GM19324 (cell line): ENCODE measurements at regions not wholly inside any gene's neighbourhood (a gene's known extent, or its start where the extent isn't known, plus 50 kb on each side); places are given as distances from the start of the nearest gene placed in this dataset.
"Not testable (repeated sequence)": the region's sequence is repeated elsewhere in the genome, so short reads cannot be mapped to it uniquely, and the experiment has no call there.

ENCODE experiments used
- ATAC-seq: cut with Tn5 transposase; IDR thresholded peaks from one replicate; pipeline ENCODE4 v1.9.1; 2021; ENCODE audit warnings: mild to moderate bottlenecking, moderate library complexity; ENCODE audit not compliant: unreplicated experiment, low FRiP score

DNA sequence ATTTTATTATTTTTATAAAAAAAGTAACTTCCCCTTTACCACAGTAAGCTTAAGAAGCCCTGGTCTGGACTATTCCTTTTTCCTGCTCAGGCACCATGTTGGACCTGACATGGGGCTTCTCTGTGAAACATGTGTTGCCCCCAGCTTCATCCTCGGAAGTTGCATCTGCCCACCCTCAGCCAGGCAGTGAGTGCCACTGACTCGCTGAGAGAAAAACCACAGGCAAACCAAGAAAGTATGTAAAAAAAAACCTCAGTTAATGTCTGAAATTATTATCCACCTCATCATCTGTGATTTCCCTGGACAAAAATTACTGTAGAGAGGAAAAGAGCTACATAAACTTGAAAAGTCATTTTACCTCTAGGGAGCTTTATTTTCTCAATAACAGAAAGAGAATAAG lies 109.9 kb upstream of the MCHR2 start:
- ATAC-seq = no peak

DNA sequence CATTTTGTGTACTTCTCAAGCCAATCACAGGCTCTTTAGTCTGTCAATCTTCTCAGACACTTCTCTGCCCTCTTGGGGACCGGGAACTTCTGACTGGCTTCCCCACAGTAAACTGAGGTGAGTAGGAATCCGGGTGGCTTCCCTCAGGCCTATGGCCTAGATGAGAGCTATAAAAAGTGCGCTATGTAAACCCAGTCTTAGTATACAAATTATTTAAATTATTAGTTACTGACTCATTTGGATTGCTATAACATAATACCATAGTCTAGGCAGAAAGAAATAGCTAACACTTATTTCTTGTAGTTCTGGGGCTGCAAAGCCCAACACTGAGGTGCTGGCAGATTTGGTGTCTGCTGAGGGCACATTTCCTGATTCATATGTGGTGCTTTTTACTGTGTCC lies 109.2 kb upstream of the MCHR2 start:
- no peak for ATAC-seq

DNA sequence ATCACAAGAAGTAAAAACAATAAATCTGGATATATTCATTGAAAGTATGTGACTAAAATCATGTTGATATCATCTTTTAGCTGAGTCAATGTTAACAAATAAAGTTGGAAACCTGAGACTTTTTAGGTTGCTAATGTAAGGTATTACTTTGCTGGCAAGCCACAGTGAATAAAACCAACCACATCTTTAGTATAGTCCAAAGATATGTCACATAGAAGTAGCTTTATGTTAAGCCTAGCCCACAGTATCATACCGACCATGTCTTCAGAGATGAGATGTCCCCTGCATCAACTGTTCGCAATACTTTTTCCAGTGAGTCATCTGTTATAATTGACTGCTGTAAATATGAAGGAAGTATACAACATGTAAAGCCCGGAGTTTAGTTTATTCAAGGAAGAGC lies 107.6 kb upstream of the MCHR2 start:
- no peak for ATAC-seq

DNA sequence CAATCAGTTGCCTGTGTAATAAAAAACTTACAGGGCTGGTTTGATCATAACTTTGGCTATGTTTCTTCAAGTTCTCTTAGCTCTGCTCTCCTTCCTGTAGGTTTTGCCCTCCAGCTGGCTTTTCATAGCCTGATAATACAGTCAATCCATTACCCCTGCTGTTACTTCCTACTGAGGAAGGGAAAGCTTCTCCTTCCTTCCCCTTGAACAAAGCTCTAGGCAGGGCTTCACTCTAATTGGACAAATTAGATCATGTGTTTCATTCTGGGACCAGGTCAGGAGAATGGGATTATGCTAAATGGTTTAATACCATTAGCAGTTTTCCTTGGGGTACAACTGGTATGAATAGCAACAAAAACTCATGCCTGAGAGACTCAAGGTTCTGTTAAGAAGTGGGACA lies 106.8 kb upstream of the MCHR2 start:
- no peak for ATAC-seq

DNA sequence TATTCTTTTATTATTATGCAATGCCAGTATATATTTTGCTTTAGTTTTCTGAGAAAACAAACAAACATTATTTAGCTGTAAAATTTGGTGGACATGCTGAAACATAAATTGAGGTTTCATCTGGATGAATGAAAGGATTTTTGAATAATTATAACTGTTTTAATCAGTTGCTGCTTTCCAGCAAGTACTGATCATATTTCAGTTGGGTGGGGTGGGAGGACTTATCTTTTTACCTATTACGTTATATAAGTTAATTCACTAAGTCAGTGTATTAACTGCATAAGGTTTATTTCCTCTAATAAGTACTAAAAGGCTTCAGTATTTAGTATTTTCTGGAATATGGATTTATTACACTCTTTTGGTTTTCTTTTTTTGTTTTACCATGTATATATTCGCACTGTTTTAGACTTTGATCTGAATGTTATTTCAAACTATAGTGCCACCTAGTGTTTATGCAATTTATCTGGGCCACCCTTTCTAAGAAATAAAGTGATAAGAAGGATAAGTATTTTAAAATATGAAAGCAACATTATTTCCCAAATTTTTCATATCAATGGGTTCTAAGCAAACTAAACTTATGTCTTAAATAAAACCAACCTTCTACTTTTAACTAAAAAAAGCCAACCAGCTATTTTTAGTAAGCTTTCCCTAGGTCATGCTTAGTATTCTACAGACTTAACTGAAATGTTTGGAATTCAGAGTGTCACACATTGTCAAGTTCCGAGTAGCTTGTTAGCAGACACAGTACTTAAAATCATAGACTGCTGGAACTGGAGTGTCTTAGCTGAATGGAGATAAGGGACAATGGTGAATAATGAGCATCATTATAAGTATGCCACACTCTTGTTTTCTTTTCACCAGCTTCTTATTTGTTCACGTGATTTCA lies 105.4 kb upstream of the MCHR2 start:
- ATAC-seq = no peak

DNA sequence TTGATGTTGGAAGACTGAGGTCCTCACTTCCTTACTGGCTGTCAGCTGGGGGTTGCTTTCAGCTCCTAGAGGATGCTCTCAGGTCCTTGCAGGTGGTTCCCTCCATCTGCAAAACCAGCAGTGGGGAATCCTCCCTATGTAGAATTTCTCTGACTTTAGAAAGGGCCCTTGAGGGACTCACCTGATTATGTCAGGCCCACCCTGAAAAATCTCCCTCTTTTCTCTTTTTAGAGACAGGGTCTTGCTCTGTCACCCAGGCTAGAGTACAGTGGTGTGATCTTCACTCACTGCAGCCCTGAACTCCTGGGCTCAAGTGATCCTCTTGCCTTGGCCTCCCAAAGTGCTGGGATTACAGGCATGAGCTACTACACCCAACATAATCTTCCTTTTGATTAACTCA lies 102.9 kb upstream of the MCHR2 start:
- ATAC-seq = no peak

DNA sequence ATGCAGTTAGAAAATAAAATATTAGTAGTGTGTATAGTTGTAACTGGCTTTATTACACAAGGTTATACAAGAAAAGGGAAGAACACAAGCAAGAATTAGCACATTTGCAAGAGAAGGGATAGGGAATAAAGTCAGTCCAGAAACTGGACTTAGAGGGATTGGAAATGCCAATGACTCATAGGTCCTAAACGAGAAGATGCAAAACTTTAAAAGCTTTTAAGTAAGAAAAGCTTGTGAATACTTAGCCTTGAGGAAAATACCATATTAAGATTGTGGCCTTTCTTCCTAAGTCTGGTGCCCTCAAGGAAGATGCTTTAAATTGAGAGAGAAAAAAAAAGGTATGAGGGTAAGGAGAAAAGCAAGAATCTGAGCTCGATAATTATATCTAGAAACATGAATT lies 102.3 kb upstream of the MCHR2 start:
- no peak for ATAC-seq

DNA sequence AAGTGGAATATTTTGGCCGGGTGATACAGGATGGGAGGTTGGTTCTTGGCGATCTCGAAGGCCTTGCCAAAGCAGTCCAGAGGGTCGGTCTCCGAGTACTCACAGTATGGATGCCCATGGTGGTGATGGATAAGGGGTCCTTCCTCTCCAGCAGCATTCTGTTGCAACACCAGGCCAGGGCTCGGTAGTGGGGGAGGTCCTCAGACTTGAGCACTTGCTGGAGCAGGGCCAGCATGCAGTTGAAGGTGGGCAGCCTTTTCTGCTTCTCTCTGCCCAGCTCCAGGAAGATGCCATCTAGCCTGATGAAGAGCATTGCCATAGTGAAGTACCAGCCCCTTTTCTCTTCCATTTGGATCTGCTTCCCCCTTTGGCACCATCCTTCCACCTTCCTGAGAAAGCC lies 99.4 kb upstream of the MCHR2 start:
- ATAC-seq = no peak

DNA sequence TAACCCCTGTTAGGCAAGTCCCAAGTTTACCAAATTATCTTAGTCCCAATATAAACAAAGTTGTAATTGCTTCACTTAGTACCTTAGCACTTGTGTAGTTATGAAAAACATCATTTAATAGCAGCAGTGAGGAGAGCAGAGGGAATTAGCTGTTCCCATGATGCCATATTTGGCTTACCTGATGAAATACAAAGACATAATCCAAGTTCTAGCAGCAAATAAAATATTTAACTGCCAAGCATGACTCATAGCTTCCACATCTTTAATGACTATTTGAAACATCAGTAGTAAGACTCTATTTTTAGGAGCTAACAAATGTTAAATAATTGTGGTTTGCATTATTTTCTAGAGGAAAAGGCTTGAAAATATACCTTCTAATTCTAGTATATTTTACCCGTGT lies 94.0 kb upstream of the MCHR2 start:
- ATAC-seq = no peak

DNA sequence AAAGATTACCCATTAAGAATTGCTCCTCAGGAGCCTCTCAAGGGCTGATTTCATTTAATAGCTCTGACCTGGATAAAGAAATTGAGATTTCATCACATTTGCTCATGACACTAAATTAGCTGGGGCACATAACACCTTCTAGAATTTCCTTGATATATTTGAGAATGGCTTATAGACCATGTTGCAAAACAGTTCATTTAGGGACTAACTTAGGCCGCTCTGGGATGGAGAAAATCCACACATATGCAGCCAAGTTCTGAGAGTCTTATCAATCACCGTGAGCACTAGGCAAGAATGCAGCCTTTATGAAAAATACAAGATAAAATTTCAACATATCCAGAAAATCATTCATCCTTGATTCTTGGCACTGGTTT lies 91.0 kb upstream of the MCHR2 start:
- ATAC-seq = no peak

DNA sequence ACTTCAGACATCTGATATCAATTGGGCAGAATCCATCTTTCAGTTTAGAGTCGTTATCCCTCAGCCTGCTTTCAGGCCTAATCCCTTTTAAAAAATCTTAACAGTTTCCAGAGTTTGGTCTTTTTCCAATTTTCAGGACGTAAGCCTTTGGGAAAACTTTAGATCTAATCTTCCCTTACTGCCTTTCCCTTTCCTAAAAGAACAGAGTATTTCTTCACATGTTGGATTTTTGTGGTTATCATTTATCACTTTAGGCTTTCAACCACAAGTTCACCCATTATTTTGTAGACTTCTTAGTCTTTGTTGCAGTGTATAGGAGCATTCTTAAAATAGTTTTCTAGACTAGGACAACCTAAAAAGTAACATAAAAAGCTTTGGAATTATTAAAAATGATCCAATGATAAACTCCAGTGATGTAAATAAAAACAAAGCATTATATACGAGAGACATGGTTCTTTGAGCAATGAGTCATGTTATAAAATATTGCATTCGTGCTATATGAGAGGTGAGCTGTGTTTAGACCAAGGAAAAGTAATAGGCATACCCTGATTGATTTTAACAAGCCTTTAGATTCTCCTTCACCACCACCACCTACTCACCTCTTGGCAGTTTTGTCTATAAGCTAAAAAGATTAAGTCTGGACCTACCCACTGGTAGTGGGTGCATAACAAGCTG lies 90.4 kb upstream of the MCHR2 start:
- ATAC-seq = no peak

DNA sequence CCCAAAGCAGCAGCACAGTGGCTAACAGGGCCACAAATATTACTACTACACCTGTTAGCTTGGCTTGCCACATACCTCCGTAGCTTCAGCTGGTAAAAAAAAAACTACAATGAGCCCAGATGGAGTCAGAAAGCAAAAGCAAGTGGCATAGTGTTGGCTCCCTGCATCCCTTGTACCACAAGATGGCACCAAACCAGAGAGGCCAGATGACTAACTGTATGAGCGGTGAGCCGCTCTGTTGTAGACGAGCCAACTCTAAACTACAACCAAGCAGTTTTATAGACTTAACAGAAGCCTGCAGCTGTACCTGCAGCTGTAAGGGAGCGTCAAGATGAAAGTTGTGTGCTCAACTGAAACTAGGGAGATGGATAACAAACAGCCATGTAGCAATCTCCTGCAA lies 84.5 kb upstream of the MCHR2 start:
- peak; percentile 85 for ATAC-seq

DNA sequence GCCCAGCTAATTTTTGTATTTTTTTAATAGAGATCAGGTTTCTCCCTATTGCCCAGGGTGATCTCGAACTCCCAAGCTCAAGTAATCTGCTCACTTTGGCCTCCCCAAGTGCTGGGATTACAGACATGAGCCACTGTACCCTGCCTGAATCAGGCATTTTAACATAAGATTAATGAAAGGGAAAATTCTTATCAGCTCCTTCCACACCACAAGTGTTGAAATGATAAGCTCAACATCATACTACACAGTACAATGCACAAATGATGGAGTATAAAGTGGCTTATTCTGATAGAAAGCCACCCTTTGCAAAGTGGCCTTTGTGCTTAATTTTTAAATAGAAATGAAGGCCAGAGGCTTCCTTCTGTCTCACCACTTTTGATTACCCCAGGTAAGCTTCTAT lies 71.3 kb upstream of the MCHR2 start:
- ATAC-seq = no peak

DNA sequence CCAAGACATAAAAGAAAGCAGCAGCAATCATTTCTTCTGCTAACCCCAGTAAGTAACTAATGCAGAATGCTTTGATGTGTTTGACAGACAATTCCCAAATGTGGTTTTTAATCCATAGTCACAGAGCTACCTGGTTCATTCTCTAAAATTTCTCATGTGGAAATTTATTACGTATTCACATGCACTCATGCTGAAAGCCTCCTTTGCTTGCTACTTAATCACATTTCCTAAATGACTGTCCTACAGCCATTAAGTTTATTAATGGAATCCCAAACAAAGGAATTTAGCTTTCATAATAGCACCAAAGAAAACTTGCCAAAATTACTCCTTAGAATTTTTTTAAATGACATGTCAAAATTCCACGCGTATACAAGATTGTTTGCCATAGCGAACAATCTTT lies 68.6 kb upstream of the MCHR2 start:
- no peak for ATAC-seq

DNA sequence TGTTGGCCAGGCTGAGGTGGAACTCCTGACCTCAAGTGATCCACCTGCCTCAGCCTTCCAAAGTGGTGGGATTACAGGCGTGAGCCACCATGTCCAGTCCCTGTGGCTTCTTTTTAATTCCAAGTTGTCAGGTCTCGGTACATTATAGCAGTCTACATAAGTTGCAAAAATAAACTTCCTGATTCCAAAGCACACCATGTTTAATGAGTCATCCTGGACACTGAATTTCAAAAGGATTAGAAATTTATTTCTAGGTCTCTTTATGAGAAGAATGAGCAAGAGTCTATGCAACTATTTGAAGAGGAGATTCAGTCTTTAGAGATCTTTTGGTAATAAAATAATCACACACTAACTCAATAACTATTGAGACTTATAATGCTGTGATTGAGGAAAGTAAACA lies 63.9 kb upstream of the MCHR2 start:
- no peak for ATAC-seq

DNA sequence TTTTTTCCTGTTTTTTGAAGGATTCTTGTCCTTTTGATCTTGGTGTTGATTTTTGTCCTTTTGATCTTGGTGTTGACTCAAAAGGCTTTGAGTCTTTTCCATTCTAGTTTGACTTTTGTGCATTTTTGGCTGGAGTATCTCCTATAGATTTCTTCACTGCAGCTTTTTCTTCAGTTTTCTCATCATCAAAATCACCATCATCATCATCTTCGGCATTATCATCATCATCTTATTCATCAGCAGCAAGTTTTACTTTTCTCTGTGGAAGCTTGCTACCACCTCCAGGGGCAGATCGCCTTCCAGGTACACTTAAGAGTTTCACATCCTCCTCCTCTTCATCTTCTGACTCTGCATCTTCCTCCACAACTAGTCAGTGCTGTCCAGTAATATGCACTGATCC lies 56.5 kb upstream of the MCHR2 start:
- no peak for ATAC-seq

DNA sequence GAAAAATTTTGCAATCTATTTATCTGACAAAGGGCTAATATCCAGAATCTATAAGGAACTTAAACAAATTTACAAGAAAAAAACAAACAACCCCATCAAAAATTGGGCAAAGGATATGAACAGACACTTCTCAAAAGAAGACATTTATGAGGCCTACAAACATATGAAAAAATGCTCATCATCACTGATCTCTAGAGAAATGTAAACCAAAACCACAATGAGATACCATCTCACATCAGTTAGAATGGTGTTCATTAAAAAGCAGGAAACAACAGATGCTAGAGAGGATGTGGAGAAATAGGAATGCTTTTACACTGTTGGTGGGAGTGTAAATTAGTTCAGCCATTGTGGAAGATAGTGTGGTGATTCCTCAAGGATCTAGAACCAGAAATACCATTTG lies 49.9 kb upstream of the MCHR2 start:
- ATAC-seq = not testable (repeated sequence)
